HepG2 (cell line): ENCODE measurements at regions not wholly inside any gene's neighbourhood (a gene's known extent, or its start where the extent isn't known, plus 50 kb on each side); places are given as distances from the start of the nearest gene placed in this dataset.
A peak's percentile ranks its signal among the peaks of the same experiment; 100 is the strongest.

Source experiments
- ATAC-seq: fragments of 200-7000 bp; cut with Tn5 transposase; 3 replicates; pipeline ENCODE4 v1.9.1; 2020; ENCODE audit warnings: mild to moderate bottlenecking, moderate library complexity
- BruUV-seq: library from RNA; stranded (reverse); fragments of 400-500 nt; replicated peaks from 2 replicates; lab custom pipeline; 2021; lab: Mats Ljungman, UMichigan
- CTCF ChIA-PET: fragments of 300-600 bp; formaldehyde crosslinking; extraction: SDS; loops from one replicate; lab custom pipeline; 2021; ENCODE audit warnings: low total read pairs, inconsistent platforms, low intra/inter-chr PET ratio; lab: Yijun Ruan, JAX
- POLR2A ChIA-PET: fragments of 350-600 bp; sonication (Branson Sonifier 250); formaldehyde crosslinking; loops from one replicate; lab custom pipeline; 2020; ENCODE audit warnings: antibody characterized with exemption, inconsistent platforms; lab: Yijun Ruan, JAX
- DNase-seq: peaks from one replicate; pipeline ENCODE4 v3.0.0-alpha.2; 2015; ENCODE audit warnings: low spot score
- FAIRE-seq: peaks from 3 replicates; lab custom pipeline; 2011; peaks lifted over from hg19 to GRCh38; lab: Jason Lieb, UNC
- H2AFZ ChIP-seq: one replicate; pipeline ENCODE4 v1.6.1; 2011; ENCODE audit warnings: low read length, inconsistent platforms
- H3K27ac ChIP-seq: fragments of 300-600 bp; 3 replicates; pipeline ENCODE4 v1.8.0; 2011; ENCODE audit warnings: mixed run types, mild to moderate bottlenecking, mixed read lengths, low read length, inconsistent platforms; ENCODE audit not compliant: insufficient read depth; ENCODE audit errors: extremely low read length
- H3K27me3 ChIP-seq, 2 experiments: fragments of 200-600 bp in 1 of 2; 2 replicates in 1 of 2; 3 replicates in 1 of 2; pipeline versions ENCODE4 v1.6.0 to v1.8.0; 2011; ENCODE audit warnings: low read length in 2 of 2, mild to moderate bottlenecking in 2 of 2, moderate library complexity in 2 of 2, inconsistent platforms in 1 of 2; ENCODE audit not compliant: insufficient read depth in 2 of 2, control insufficient read depth in 1 of 2
- H3K36me3 ChIP-seq, 2 experiments: fragments of 200-600 bp in 1 of 2; replicated peaks in 1 of 2; 2 replicates in 1 of 2; 3 replicates in 1 of 2; pipeline versions ENCODE4 v1.5.1 to v1.8.0; 2011; ENCODE audit warnings: low read length in 2 of 2, inconsistent platforms in 1 of 2; ENCODE audit not compliant: insufficient read depth in 2 of 2, control insufficient read depth in 1 of 2
- H3K4me1 ChIP-seq: 2 replicates; pipeline ENCODE4 v1.5.1; 2012; ENCODE audit warnings: low read length, inconsistent platforms; ENCODE audit not compliant: insufficient read depth
- H3K4me2 ChIP-seq: 2 replicates; pipeline ENCODE4 v1.6.0; 2011; ENCODE audit warnings: low read depth, low read length, inconsistent platforms
- H3K4me3 ChIP-seq, 3 experiments: fragments of 200-600 bp in 1 of 3; sonication (generic), shearing (Covaris generic) in 1 of 3; replicated peaks in 1 of 3; 2 replicates each; pipeline ENCODE4 v1.5.1; 2011 to 2016; ENCODE audit warnings: low read length in 3 of 3, inconsistent platforms in 2 of 3, low read depth in 2 of 3, mild to moderate bottlenecking in 2 of 3, control low read depth in 1 of 3, mixed read lengths in 1 of 3; ENCODE audit not compliant: insufficient read depth in 1 of 3
- H3K79me2 ChIP-seq: one replicate; pipeline ENCODE4 v1.6.1; 2011; ENCODE audit warnings: low read length, inconsistent platforms; ENCODE audit not compliant: insufficient read depth
- H3K9ac ChIP-seq: 2 replicates; pipeline ENCODE4 v1.6.0; 2011; ENCODE audit warnings: mild to moderate bottlenecking, low read depth, low read length, inconsistent platforms; ENCODE audit not compliant: insufficient read depth
- H3K9me3 ChIP-seq: 2 replicates; pipeline ENCODE4 v1.5.1; 2012; ENCODE audit warnings: mild to moderate bottlenecking, low read length
- H4K20me1 ChIP-seq: 2 replicates; pipeline ENCODE4 v1.6.0; 2011; ENCODE audit warnings: inconsistent platforms, mild to moderate bottlenecking, low read length, moderate library complexity; ENCODE audit not compliant: insufficient read depth
- BRCA1 ChIP-seq: sonication (generic); formaldehyde crosslinking; IDR thresholded peaks from 2 replicates; pipeline ENCODE4 v1.4.0; 2020; ENCODE audit warnings: missing genetic modification reagents
- ELF4 ChIP-seq: sonication (generic); formaldehyde crosslinking; IDR thresholded peaks from 2 replicates; pipeline ENCODE4 v1.5.0; 2020; ENCODE audit warnings: missing genetic modification reagents, mild to moderate bottlenecking, moderate library complexity, borderline replicate concordance
- FOSL2 ChIP-seq: sonication (generic); formaldehyde crosslinking; IDR thresholded peaks from 2 replicates; pipeline ENCODE4 v1.4.0; 2020; ENCODE audit warnings: missing genetic modification reagents
- HNRNPLL ChIP-seq: fragments of 200-400 bp; formaldehyde crosslinking; IDR thresholded peaks from 2 replicates; pipeline ENCODE4 v1.6.1; 2017; ENCODE audit warnings: mild to moderate bottlenecking, low read depth, low read length; ENCODE audit not compliant: poor library complexity, severe bottlenecking
- IKZF1 ChIP-seq: fragments of 450-650 bp; IDR thresholded peaks from 2 replicates; pipeline ENCODE4 v1.7.1; 2016
- KAT2B ChIP-seq: fragments of 150-350 bp; IDR thresholded peaks from 2 replicates; pipeline ENCODE4 v1.6.1; 2014; ENCODE audit warnings: low read depth, low read length, borderline replicate concordance
- NCOA1 ChIP-seq: sonication (generic); formaldehyde crosslinking; IDR thresholded peaks from 2 replicates; pipeline ENCODE4 v1.9.0; 2021; ENCODE audit warnings: missing genetic modification reagents
- PHF5A ChIP-seq: IDR thresholded peaks from one replicate; pipeline ENCODE4 v1.6.1; 2018; ENCODE audit warnings: low read depth, missing genetic modification reagents; ENCODE audit not compliant: unreplicated experiment
- POGK ChIP-seq: sonication (generic); formaldehyde crosslinking; conservative IDR thresholded peaks from 2 replicates; pipeline ENCODE4 v1.8.0; 2022; ENCODE audit warnings: mild to moderate bottlenecking, moderate library complexity, missing genetic modification reagents
- TARDBP ChIP-seq: sonication (generic); formaldehyde crosslinking; IDR thresholded peaks from 2 replicates; pipeline ENCODE4 v1.8.0; 2022; ENCODE audit warnings: mild to moderate bottlenecking, missing genetic modification reagents
- U2AF1 ChIP-seq: fragments of 200-400 bp; formaldehyde crosslinking; optimal IDR thresholded peaks from 2 replicates; pipeline ENCODE3; 2017; ENCODE audit warnings: mild to moderate bottlenecking, low read depth, low read length
- ZBTB38 ChIP-seq: sonication (generic); formaldehyde crosslinking; IDR thresholded peaks from 2 replicates; pipeline ENCODE4 v1.5.1; 2020; ENCODE audit warnings: mild to moderate bottlenecking, missing genetic modification reagents
- ZNF160 ChIP-seq: sonication (generic); formaldehyde crosslinking; IDR thresholded peaks from 2 replicates; pipeline ENCODE4 v1.8.0; 2022; ENCODE audit warnings: mild to moderate bottlenecking, inconsistent platforms, missing genetic modification reagents
- ZNF350 ChIP-seq: sonication (generic); formaldehyde crosslinking; IDR thresholded peaks from 2 replicates; pipeline ENCODE4 v1.4.0; 2020; ENCODE audit warnings: mild to moderate bottlenecking, low read depth, missing genetic modification reagents, borderline replicate concordance
- ZNF44 ChIP-seq: sonication (generic); formaldehyde crosslinking; IDR thresholded peaks from 2 replicates; pipeline ENCODE4 v1.5.1; 2020; ENCODE audit warnings: mild to moderate bottlenecking, missing genetic modification reagents
- ZNF773 ChIP-seq: sonication (generic); formaldehyde crosslinking; IDR thresholded peaks from 2 replicates; pipeline ENCODE4 v1.4.0; 2020; ENCODE audit warnings: missing genetic modification reagents, borderline replicate concordance
- WGBS: methylation state at CpG from one replicate; pipeline ENCODE4 v1.1.6; 2017; ENCODE audit warnings: low lambda C conversion rate; 5-methylcytosine and 5-hydroxymethylcytosine counted together
- in situ Hi-C: cut with HindIII; loops from 2 replicates; pipeline ENCODE4 v1.10.0; 2017; ENCODE audit warnings: low pct_unique_long_range_greater_than_20kb; ENCODE audit not compliant: extremely low pct_ligation_motif_present
- intact Hi-C: fragments of 100-400 bp; cut with micrococcal nuclease; formaldehyde crosslinking; loops from one replicate; pipeline ENCODE4 v1.10.0; 2022; ENCODE audit not compliant: unreplicated experiment

GRCh38 chr1:229874609-229875008, 192.4 kb upstream of the GALNT2 start:
- ChIA-PET POLR2A (no interaction called here), CTCF (no interaction called here)
- H3K9me3 ChIP-seq: no peaks in the 10 kb centered on the region
- BruUV-seq: no TSS peak
- DNase-seq (no peak), FAIRE-seq (no peak)
- in situ Hi-C loops: no loop called here
- TF ChIP-seq ZNF44 (CRISPR knock-in tag) (no peak), FOSL2 (CRISPR knock-in tag) (peak; percentile 78)
- TF ChIP-seq, all 625 proteins: peak for 1
- Histone ChIP-seq H3K9ac (no peak overlapping the region), H3K27ac (no peak overlapping the region), H4K20me1 (no peaks in the 10 kb centered on the region), H2AFZ (no peak overlapping the region), H3K4me1 (no peaks in the 10 kb centered on the region), H3K36me3 (no peaks in the 10 kb centered on the region), H3K4me2 (no peak overlapping the region), H3K79me2 (no peaks in the 10 kb centered on the region), H3K27me3 (peaks cover 0 to 12% of the 10 kb centered on the region in 2 experiments; a peak in 3 of 5 replicates), H3K4me3 (no peak overlapping the region)
- intact Hi-C loops: no loop called here
- no peak for ATAC-seq
- WGBS: 0% methylated on average over 2 of the region's 2 CpGs

DNA sequence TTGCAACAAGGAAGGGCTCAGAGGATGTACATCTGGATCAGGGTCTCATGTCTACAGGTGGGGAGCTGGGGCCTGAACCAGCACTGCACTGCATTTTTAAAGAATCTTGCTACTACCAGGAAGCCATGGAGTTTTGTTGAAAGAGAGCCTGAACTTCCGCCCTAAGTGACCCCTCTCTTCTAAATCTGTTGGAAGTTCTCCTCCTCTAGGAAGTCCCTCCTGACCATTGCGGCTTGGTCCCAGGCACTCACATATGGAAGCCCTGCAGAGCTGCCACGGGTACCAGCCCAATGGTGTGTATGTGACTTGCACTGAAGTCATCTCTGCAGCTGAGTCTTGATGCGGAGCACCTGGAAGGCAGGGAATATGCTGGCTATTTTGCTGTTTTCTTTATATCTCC, 192.0 kb upstream of the GALNT2 start:
- CTCF ChIA-PET: no interaction called here
- no peak for DNase-seq
- in situ Hi-C loops: no loop called here

More for the DNA sequence above, 192.0 kb upstream of the GALNT2 start:
- FAIRE-seq: no peak
- Histone ChIP-seq H4K20me1 (no peaks in the 10 kb centered on the region), H3K9me3 (no peaks in the 10 kb centered on the region), H3K9ac (no peak overlapping the region), H3K4me2 (no peak overlapping the region), H3K79me2 (no peaks in the 10 kb centered on the region), H3K27me3 (peaks cover 0 to 13% of the 10 kb centered on the region in 2 experiments; a peak in 4 of 5 replicates), H3K4me1 (no peaks in the 10 kb centered on the region), H3K27ac (no peak overlapping the region), H2AFZ (no peak overlapping the region), H3K4me3 (no peak overlapping the region), H3K36me3 (no peaks in the 10 kb centered on the region)
- ATAC-seq: no peak
- intact Hi-C loops: no loop called here
- no TSS peak for BruUV-seq
- no peak for TF ChIP-seq TARDBP (CRISPR knock-in tag)
- no peak for TF ChIP-seq ZNF160 (CRISPR knock-in tag)
- TF ChIP-seq HNRNPLL: no peak
- no peak for TF ChIP-seq KAT2B
- no peak for TF ChIP-seq POGK (CRISPR knock-in tag)
- no peak for TF ChIP-seq BRCA1
- no peak for TF ChIP-seq NCOA1 (CRISPR knock-in tag)
- TF ChIP-seq ZNF773 (CRISPR knock-in tag): no peak
- TF ChIP-seq ELF4 (CRISPR knock-in tag): no peak
- no peak for TF ChIP-seq PHF5A
- no peak for TF ChIP-seq ZBTB38
- TF ChIP-seq U2AF1: no peak
- no peak for TF ChIP-seq ZNF350 (CRISPR knock-in tag)
- TF ChIP-seq IKZF1: no peak
- WGBS: 62% methylated on average over 4 of the region's 4 CpGs
- POLR2A ChIA-PET: no interaction called here
